ENCODE measurements at regions not wholly inside any gene's neighbourhood (a gene's known extent, or its start where the extent isn't known, plus 50 kb on each side); places are given as distances from the start of the nearest gene placed in this dataset.

GRCh38 chr11:129719037-129719436 lies 96.6 kb upstream of the TMEM45B start:
- TF ChIP-seq CTCF (IDR thresholded peaks at IDR 0.05) (no peak), EZH2phosphoT487 (IDR thresholded peaks at IDR 0.05) (no peak), EZH2 (IDR thresholded peaks at IDR 0.05) (no peak)
- H3K4me3 Mint-ChIP-seq: no peak overlapping the region

GRCh38 chr11:129720156-129720555 lies 95.5 kb upstream of the TMEM45B start:
- H3F3A ChIP-seq (ENCODE audit: low read depth): no peaks in the 10 kb centered on the region
- Mint-ChIP-seq H3K27ac (no peak overlapping the region), H3K4me1 (no peaks in the 10 kb centered on the region), H3K27me3 (ENCODE audit: insufficient read depth, low read depth) (peaks cover 12% of the 10 kb centered on the region), H3K9me3 (peaks cover 2% of the 10 kb centered on the region), H3K36me3 (no peaks in the 10 kb centered on the region), H3K4me3 (no peak overlapping the region)
- H2AFZ ChIP-seq (replicated peaks): no peak overlapping the region
- H3K9me3 ChIP-seq (ENCODE audit: low read depth): no peaks in the 10 kb centered on the region
- H3K79me2 ChIP-seq (ENCODE audit: low read depth): no peaks in the 10 kb centered on the region
- no peak overlapping the region for H3K27ac ChIP-seq
- TF ChIP-seq EZH2phosphoT487 (IDR thresholded peaks at IDR 0.05) (no peak), CTCF (IDR thresholded peaks at IDR 0.05) (no peak), EZH2 (IDR thresholded peaks at IDR 0.05) (no peak)
- no peak overlapping the region for H3K9ac ChIP-seq
- no peak for DNase-seq (ENCODE audit: low spot score)
- H3K27me3 ChIP-seq: no peaks in the 10 kb centered on the region
- H4K20me1 ChIP-seq (ENCODE audit: low read depth): no peaks in the 10 kb centered on the region
- no peak overlapping the region for H3K4me2 ChIP-seq
- H3K4me1 ChIP-seq: peaks cover 5% of the 10 kb centered on the region
- no peaks in the 10 kb centered on the region for H3K36me3 ChIP-seq
- H3K4me3 ChIP-seq: no peak overlapping the region

More at GRCh38 chr11:129719037-129719436, 96.6 kb upstream of the TMEM45B start:
- H3F3A ChIP-seq (ENCODE audit: low read depth): no peaks in the 10 kb centered on the region
- H3K4me3 ChIP-seq: no peak overlapping the region
- H3K4me1 ChIP-seq: peaks cover 5% of the 10 kb centered on the region
- Mint-ChIP-seq H3K27ac (no peak overlapping the region), H3K9me3 (peaks cover 2% of the 10 kb centered on the region), H3K4me1 (no peaks in the 10 kb centered on the region), H3K27me3 (ENCODE audit: insufficient read depth, low read depth) (peaks cover 9% of the 10 kb centered on the region), H3K36me3 (no peaks in the 10 kb centered on the region)
- no peak overlapping the region for H3K27ac ChIP-seq
- H3K9me3 ChIP-seq (ENCODE audit: low read depth): no peaks in the 10 kb centered on the region
- H3K9ac ChIP-seq: no peak overlapping the region
- no peaks in the 10 kb centered on the region for H3K36me3 ChIP-seq
- H3K27me3 ChIP-seq: no peaks in the 10 kb centered on the region
- no peaks in the 10 kb centered on the region for H3K79me2 ChIP-seq (ENCODE audit: low read depth)
- no peak overlapping the region for H2AFZ ChIP-seq (replicated peaks)
- no peaks in the 10 kb centered on the region for H4K20me1 ChIP-seq (ENCODE audit: low read depth)
- DNase-seq (ENCODE audit: low spot score): no peak
- H3K4me2 ChIP-seq: no peak overlapping the region

- no peak overlapping the region for H3K4me3 Mint-ChIP-seq
- no peak overlapping the region for H3K27ac Mint-ChIP-seq
- H3K4me1 ChIP-seq: peaks cover 5% of the 10 kb centered on the region
- H3K36me3 Mint-ChIP-seq: no peaks in the 10 kb centered on the region
- no peak overlapping the region for H3K9ac ChIP-seq
- H3K27me3 Mint-ChIP-seq (ENCODE audit: insufficient read depth, low read depth): peaks cover 12% of the 10 kb centered on the region
- H3F3A ChIP-seq (ENCODE audit: low read depth): no peaks in the 10 kb centered on the region
- H3K27ac ChIP-seq: no peak overlapping the region
- TF ChIP-seq CTCF (IDR thresholded peaks at IDR 0.05): no peak
- TF ChIP-seq EZH2phosphoT487 (IDR thresholded peaks at IDR 0.05): no peak
- TF ChIP-seq EZH2 (IDR thresholded peaks at IDR 0.05): no peak
- no peaks in the 10 kb centered on the region for H4K20me1 ChIP-seq (ENCODE audit: low read depth)
- H3K4me1 Mint-ChIP-seq: no peaks in the 10 kb centered on the region
- no peaks in the 10 kb centered on the region for H3K27me3 ChIP-seq
- H3K4me2 ChIP-seq: no peak overlapping the region
- H2AFZ ChIP-seq (replicated peaks): no peak overlapping the region
- H3K36me3 ChIP-seq: no peaks in the 10 kb centered on the region
- no peaks in the 10 kb centered on the region for H3K9me3 ChIP-seq (ENCODE audit: low read depth)
- DNase-seq (ENCODE audit: low spot score): no peak
- no peaks in the 10 kb centered on the region for H3K79me2 ChIP-seq (ENCODE audit: low read depth)
- H3K9me3 Mint-ChIP-seq: no peaks in the 10 kb centered on the region
- H3K4me3 ChIP-seq: no peak overlapping the region
Observed at GRCh38 chr11:129720994-129721393, 94.7 kb upstream of the TMEM45B start.

Measured in neural progenitor cell (in vitro differentiated cells).